ENCODE measurements at regions not wholly inside any gene's neighbourhood (a gene's known extent, or its start where the extent isn't known, plus 50 kb on each side); places are given as distances from the start of the nearest gene placed in this dataset.

- Histone ChIP-seq H3K4me1 (peaks cover 0 to 13% (median 7%) of the 10 kb centered on the region in 9 donors), H3K9me3 (no peaks in the 10 kb centered on the region), H3K27me3 (no peaks in the 10 kb centered on the region), H3K27ac (peak overlapping the region in 1 of 10 donors; percentile 13), H3K4me3 (no peak overlapping the region), H3K36me3 (no peaks in the 10 kb centered on the region)
- DNase-seq (peak in 1 of 2 donors; percentile 13), ATAC-seq (peak in 4 of 8 donors; percentile 42 to 74 (median 53))
- TF ChIP-seq CTCF (IDR thresholded peaks at IDR 0.05): no peak
- intact Hi-C loops (cut with DNase I): no loop called here
- WGBS, 2 donors: 15 to 36% methylated on average over 1 of the region's 1 CpG
Measured at GRCh38 chr6:112691289-112691688, 344.2 kb downstream of the RFPL4B start.

- TF ChIP-seq CTCF (IDR thresholded peaks at IDR 0.05): no peak
Measured at GRCh38 chr6:112695001-112695400, 347.9 kb downstream of the RFPL4B start.

GRCh38 chr6:112697265-112697664 is 350.1 kb downstream of the RFPL4B start:
- no peaks in the 10 kb centered on the region for H3K27me3 ChIP-seq
- no peaks in the 10 kb centered on the region for H3K9me3 ChIP-seq
- no peak overlapping the region for H3K27ac ChIP-seq
- no peaks in the 10 kb centered on the region for H3K36me3 ChIP-seq
- intact Hi-C loops (cut with DNase I): no loop called here
- no peak overlapping the region for H3K4me3 ChIP-seq
- WGBS, 2 donors: 94 to 97% methylated on average over 4 of the region's 4 CpGs
- no peak for DNase-seq
- TF ChIP-seq CTCF (IDR thresholded peaks at IDR 0.05): no peak
- no peak for ATAC-seq
- no peaks in the 10 kb centered on the region for H3K4me1 ChIP-seq

More at GRCh38 chr6:112695001-112695400, 347.9 kb downstream of the RFPL4B start:
- no peak for ATAC-seq
- no peaks in the 10 kb centered on the region for H3K27me3 ChIP-seq
- WGBS, 2 donors: 66 to 71% methylated on average over 2 of the region's 2 CpGs
- peaks cover 0 to 13% (median 7%) of the 10 kb centered on the region in 9 donors for H3K4me1 ChIP-seq
- DNase-seq: no peak
- no peak overlapping the region for H3K27ac ChIP-seq
- H3K4me3 ChIP-seq: no peak overlapping the region
- H3K9me3 ChIP-seq: no peaks in the 10 kb centered on the region
- intact Hi-C loops (cut with DNase I): no loop called here
- no peaks in the 10 kb centered on the region for H3K36me3 ChIP-seq

GRCh38 chr6:112701201-112701600 is 354.1 kb downstream of the RFPL4B start:
- TF ChIP-seq CTCF (IDR thresholded peaks at IDR 0.05): no peak
- Histone ChIP-seq H3K4me1 (no peaks in the 10 kb centered on the region), H3K36me3 (no peaks in the 10 kb centered on the region), H3K27ac (no peak overlapping the region), H3K27me3 (no peaks in the 10 kb centered on the region), H3K9me3 (no peaks in the 10 kb centered on the region), H3K4me3 (no peak overlapping the region)
- DNase-seq: no peak
- WGBS, 2 donors: 40 to 46% methylated on average over 5 of the region's 5 CpGs
- no peak for ATAC-seq
- intact Hi-C loops (cut with DNase I): no loop called here
